ENCODE measurements at regions not wholly inside any gene's neighbourhood (a gene's known extent, or its start where the extent isn't known, plus 50 kb on each side); places are given as distances from the start of the nearest gene placed in this dataset.

DNA sequence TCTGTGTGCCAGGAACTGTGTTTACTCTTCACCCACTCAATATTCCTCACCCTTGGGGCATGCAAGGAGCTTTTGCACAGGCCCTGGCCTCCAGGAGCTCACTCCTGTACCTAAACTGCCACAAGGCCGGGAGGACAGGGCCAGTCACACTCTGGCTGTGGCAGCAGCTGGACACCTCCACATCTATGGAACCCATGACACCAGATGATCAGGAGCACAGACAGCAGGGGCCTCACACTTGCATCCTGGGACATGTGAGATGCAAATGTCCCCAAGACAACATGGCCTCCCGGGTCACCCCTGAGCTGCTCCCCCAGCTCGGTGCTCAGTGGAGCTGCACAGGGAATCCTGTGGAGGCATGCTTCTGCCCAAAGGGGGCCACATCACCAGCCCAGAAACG is 61.8 kb upstream of the SLC66A3 start:
- H3K4me3 Mint-ChIP-seq = no peak overlapping the region
- ChIA-PET CTCF (no interaction called here), POLR2A (no interaction called here)
- intact Hi-C loops (cut with micrococcal nuclease) = no loop called here
- no peaks in the 10 kb centered on the region for H3K4me1 Mint-ChIP-seq
- no peaks in the 10 kb centered on the region for H3K36me3 Mint-ChIP-seq (ENCODE audit: low read depth)
- ATAC-seq (ENCODE audit: low read depth) (no peak), DNase-seq (no peak)
- no peak overlapping the region for H3K27ac Mint-ChIP-seq
- peaks cover 5% of the 10 kb centered on the region for H3K27me3 Mint-ChIP-seq
- no peaks in the 10 kb centered on the region for H3K9me3 Mint-ChIP-seq
- TF ChIP-seq, protein P1, sequence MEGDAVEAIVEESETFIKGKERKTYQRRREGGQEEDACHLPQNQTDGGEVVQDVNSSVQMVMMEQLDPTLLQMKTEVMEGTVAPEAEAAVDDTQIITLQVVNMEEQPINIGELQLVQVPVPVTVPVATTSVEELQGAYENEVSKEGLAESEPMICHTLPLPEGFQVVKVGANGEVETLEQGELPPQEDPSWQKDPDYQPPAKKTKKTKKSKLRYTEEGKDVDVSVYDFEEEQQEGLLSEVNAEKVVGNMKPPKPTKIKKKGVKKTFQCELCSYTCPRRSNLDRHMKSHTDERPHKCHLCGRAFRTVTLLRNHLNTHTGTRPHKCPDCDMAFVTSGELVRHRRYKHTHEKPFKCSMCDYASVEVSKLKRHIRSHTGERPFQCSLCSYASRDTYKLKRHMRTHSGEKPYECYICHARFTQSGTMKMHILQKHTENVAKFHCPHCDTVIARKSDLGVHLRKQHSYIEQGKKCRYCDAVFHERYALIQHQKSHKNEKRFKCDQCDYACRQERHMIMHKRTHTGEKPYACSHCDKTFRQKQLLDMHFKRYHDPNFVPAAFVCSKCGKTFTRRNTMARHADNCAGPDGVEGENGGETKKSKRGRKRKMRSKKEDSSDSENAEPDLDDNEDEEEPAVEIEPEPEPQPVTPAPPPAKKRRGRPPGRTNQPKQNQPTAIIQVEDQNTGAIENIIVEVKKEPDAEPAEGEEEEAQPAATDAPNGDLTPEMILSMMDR (IDR thresholded peaks at IDR 0.05) = no peak

DNA sequence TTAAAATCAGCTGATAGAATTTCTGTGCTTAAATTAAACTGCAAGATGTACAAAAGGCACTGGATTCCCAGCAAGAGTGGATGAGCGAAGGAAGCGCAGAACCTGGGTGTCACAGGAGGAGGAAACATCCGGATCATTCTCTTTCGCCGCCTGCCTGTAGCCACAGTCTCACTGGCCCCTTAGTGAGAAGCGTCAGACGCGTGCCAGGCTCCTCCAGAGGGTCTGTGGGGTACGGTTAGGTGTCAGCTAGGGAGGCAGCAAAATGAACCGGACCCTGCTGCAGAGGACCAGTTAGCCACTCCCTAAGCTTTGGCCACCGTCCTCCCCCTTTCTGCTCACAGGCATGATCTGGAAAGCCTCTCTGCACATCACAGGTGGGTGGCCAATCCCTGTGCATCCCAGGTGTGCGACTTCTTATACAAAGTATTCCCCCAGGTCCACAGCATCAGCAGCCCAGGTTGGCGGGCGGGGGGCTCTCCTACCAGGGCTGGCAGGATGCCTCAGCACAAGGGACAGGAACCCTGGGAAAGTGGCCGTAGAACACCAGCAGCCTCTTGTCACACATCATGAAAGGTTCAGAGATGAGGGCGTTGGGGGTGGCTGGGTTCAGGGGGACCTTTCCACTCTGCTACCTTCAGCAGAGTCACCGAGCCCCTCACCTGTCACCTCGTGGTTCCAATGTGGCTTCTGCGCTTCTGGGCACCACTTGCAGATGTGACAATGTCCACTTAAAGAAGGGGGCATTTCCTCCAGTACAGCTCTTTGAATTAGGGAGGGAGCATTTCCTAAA is 61.1 kb upstream of the SLC66A3 start:
- no peaks in the 10 kb centered on the region for H3K36me3 Mint-ChIP-seq (ENCODE audit: low read depth)
- ChIA-PET POLR2A (no interaction called here), CTCF (no interaction called here)
- no peak overlapping the region for H3K4me3 Mint-ChIP-seq
- H3K4me1 Mint-ChIP-seq = no peaks in the 10 kb centered on the region
- no peaks in the 10 kb centered on the region for H3K9me3 Mint-ChIP-seq
- TF ChIP-seq, protein P1 (IDR thresholded peaks at IDR 0.05) = no peak
- no peak for DNase-seq
- intact Hi-C loops (cut with micrococcal nuclease) = no loop called here
- no peak overlapping the region for H3K27ac Mint-ChIP-seq
- H3K27me3 Mint-ChIP-seq = peaks cover 5% of the 10 kb centered on the region
- no peak for ATAC-seq (ENCODE audit: low read depth)

DNA sequence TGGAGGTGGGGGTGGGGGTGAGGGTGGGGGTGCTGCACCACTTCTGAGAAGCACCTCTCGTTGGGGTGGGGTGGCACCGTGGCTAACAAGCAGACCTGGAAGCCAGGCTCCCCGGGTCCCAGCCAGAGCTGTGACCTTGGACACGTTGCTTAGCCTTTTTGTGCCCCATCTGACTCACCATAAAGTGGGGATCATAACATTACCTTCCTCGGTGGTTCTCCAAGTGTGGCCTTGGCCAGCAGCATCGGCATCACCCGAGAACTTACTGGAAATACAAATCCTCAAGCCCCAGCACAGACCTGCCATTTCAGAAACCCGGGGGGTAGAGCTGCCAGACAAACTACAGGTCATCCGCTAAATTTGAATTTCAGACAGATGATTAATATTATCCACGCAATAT is 58.7 kb upstream of the SLC66A3 start:
- no peak overlapping the region for H3K4me3 Mint-ChIP-seq
- intact Hi-C loops (cut with micrococcal nuclease) = no loop called here
- ChIA-PET POLR2A (no interaction called here), CTCF (no interaction called here)
- no peaks in the 10 kb centered on the region for H3K4me1 Mint-ChIP-seq
- H3K27me3 Mint-ChIP-seq = peaks cover 8% of the 10 kb centered on the region
- TF ChIP-seq, protein P1 (IDR thresholded peaks at IDR 0.05) = no peak
- ATAC-seq (ENCODE audit: low read depth) (no peak), DNase-seq (no peak)
- no peaks in the 10 kb centered on the region for H3K9me3 Mint-ChIP-seq
- H3K36me3 Mint-ChIP-seq (ENCODE audit: low read depth) = no peaks in the 10 kb centered on the region
- H3K27ac Mint-ChIP-seq = no peak overlapping the region

DNA sequence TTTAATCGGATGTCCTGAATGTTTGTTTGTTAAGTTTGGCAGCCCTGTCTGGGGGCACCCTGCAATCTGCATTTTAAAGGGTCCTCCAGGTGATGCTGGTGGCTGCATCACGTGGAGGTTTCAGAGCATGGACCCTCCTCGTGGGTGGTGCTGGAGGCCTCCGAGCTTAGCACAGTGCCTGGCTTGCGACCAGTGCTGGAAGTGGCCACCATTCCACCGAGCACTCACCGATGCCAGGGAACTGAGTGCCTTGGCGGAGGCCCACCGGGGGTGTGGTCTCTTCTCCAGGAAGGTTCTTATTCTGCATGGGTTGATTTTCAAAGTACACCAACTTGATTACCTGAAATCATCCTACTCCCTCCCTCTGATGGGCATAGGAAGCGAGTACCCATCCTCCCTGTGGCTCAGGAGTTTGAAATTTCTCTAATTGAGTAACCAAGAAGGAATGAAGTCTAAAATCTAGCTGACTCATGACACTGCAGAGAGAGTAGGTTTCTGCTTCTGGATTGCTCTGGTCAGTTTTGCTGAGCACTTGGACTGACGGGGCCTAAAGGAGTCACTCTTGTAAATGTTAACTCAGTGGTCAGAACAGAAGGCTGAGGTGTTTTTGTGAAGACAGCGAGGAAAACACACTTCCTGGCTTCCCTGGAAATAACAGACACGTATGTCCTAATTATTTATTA is 58.1 kb upstream of the SLC66A3 start:
- intact Hi-C loops (cut with micrococcal nuclease) = no loop called here
- Mint-ChIP-seq H3K36me3 (ENCODE audit: low read depth) (no peaks in the 10 kb centered on the region), H3K27me3 (peaks cover 13% of the 10 kb centered on the region), H3K27ac (no peak overlapping the region), H3K4me3 (no peak overlapping the region), H3K9me3 (no peaks in the 10 kb centered on the region), H3K4me1 (no peaks in the 10 kb centered on the region)
- DNase-seq (no peak), ATAC-seq (ENCODE audit: low read depth) (no peak)
- POLR2A ChIA-PET = no interaction called here
- TF ChIP-seq, protein P1 (IDR thresholded peaks at IDR 0.05) = no peak
- CTCF ChIA-PET = interaction anchor here (0.7 kb wide), 1 partner anchor 10 kb away, joined by 3 read pairs; no protein-coding TSS in a partner anchor

DNA sequence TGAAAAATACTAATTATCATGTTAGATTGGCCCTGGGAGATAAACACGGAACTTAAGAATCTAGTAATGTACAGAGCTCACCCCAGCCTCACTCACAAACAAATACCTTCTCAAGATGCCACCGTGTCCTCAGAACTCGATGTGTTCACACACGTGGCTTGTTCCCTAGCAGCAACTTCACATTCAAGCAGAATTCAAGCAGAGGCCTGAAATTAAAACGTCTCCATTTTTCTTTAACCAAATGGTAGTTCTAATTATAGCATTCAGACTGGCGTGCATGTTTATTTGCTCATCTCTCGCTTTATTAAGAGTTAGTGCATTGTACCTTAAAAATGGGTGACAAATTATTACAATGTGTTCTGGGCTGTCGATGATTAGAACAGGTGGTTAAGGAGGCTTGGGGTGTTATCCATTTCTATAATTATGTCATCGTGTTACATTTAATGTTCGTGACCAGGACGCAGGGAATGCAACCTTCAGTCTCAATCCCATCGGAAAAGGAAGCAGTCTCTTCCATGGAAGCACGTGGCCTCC is 57.3 kb upstream of the SLC66A3 start:
- Mint-ChIP-seq H3K9me3 (no peaks in the 10 kb centered on the region), H3K36me3 (ENCODE audit: low read depth) (no peaks in the 10 kb centered on the region), H3K4me3 (no peak overlapping the region), H3K27ac (no peak overlapping the region), H3K27me3 (peaks cover 11% of the 10 kb centered on the region), H3K4me1 (no peaks in the 10 kb centered on the region)
- ChIA-PET POLR2A (no interaction called here), CTCF (interaction anchor here (0.7 kb wide), 1 partner anchor 10 kb away, joined by 3 read pairs; no protein-coding TSS in a partner anchor)
- intact Hi-C loops (cut with micrococcal nuclease) = no loop called here
- no peak for DNase-seq
- TF ChIP-seq, protein P1 (IDR thresholded peaks at IDR 0.05) = no peak
- no peak for ATAC-seq (ENCODE audit: low read depth)
